PC-9 (cell line): ENCODE measurements at regions not wholly inside any gene's neighbourhood (a gene's known extent, or its start where the extent isn't known, plus 50 kb on each side); places are given as distances from the start of the nearest gene placed in this dataset.

Source experiments
- BruUV-seq: library from RNA; stranded (reverse); fragments of 400-500 nt; replicated peaks from 2 replicates; lab custom pipeline; 2021; lab: Mats Ljungman, UMichigan
- CTCF ChIA-PET: fragments of 300-600 bp; sonication (Branson Sonifier 250); formaldehyde crosslinking; loops from one replicate; lab custom pipeline; 2022; ENCODE audit warnings: antibody characterized with exemption; lab: Charles Lee
- POLR2A ChIA-PET: fragments of 300-600 bp; sonication (Branson Sonifier 250); formaldehyde crosslinking; loops from one replicate; lab custom pipeline; 2022; ENCODE audit warnings: antibody characterized with exemption; ENCODE audit not compliant: unreplicated experiment; lab: Charles Lee
- DNase-seq, 2 experiments: peaks; one replicate each; pipeline versions ENCODE4 v3.0.0 to v3.0.0-alpha.2; 2015 to 2022; ENCODE audit warnings: mixed read lengths in 1 of 2
- H2AFZ ChIP-seq: fragments of 200-600 bp; sonication (generic); 2 replicates; pipeline ENCODE4 v1.8.1; 2017; ENCODE audit warnings: antibody characterized with exemption
- H3F3A ChIP-seq: fragments of 200-600 bp; sonication (generic); 2 replicates; pipeline ENCODE4 v1.8.1; 2017; ENCODE audit warnings: antibody characterized with exemption, mild to moderate bottlenecking, low read depth; ENCODE audit not compliant: insufficient read depth
- H3K27ac ChIP-seq: fragments of 200-600 bp; sonication (generic); 2 replicates; pipeline ENCODE4 v1.6.1; 2016; ENCODE audit warnings: mixed run types
- H3K27me3 ChIP-seq: fragments of 200-600 bp; sonication (generic); 2 replicates; pipeline ENCODE4 v1.6.1; 2016; ENCODE audit warnings: low read depth, mixed run types; ENCODE audit not compliant: insufficient read depth
- H3K36me3 ChIP-seq: fragments of 200-600 bp; sonication (generic); 2 replicates; pipeline ENCODE4 v1.6.1; 2016; ENCODE audit warnings: low read depth, mixed run types
- H3K4me1 ChIP-seq: fragments of 200-600 bp; sonication (generic); replicated peaks from 2 replicates; pipeline ENCODE4 v1.6.1; 2016; ENCODE audit warnings: mixed run types; ENCODE audit not compliant: insufficient read depth
- H3K4me2 ChIP-seq: fragments of 200-600 bp; sonication (generic); 2 replicates; pipeline ENCODE4 v1.6.1; 2017; ENCODE audit warnings: mixed run types
- H3K4me3 ChIP-seq: fragments of 200-600 bp; sonication (generic); 2 replicates; pipeline ENCODE4 v1.6.1; 2016; ENCODE audit warnings: mixed run types
- H3K79me2 ChIP-seq: fragments of 200-600 bp; sonication (generic); 2 replicates; pipeline ENCODE4 v1.6.1; 2017; ENCODE audit warnings: low read depth, mixed run types
- H3K9me2 ChIP-seq: fragments of 200-600 bp; sonication (generic); 2 replicates; pipeline ENCODE4 v1.8.1; 2017; ENCODE audit warnings: mild to moderate bottlenecking; ENCODE audit not compliant: insufficient read depth
- H3K9me3 ChIP-seq: fragments of 200-600 bp; sonication (generic); 2 replicates; pipeline ENCODE4 v1.8.1; 2016; ENCODE audit warnings: low read depth; ENCODE audit not compliant: insufficient read depth
- H4K20me1 ChIP-seq: fragments of 200-600 bp; sonication (generic); 2 replicates; pipeline ENCODE4 v1.8.1; 2017; ENCODE audit not compliant: insufficient read depth
- CTCF ChIP-seq: fragments of 200-600 bp; sonication (generic); conservative IDR thresholded peaks from 2 replicates; pipeline ENCODE4 v1.6.1; 2017; ENCODE audit warnings: mixed run types, antibody characterized with exemption, mild to moderate bottlenecking, moderate library complexity
- EZH2 ChIP-seq: fragments of 200-600 bp; sonication (generic); IDR thresholded peaks from 2 replicates; pipeline ENCODE4 v1.8.0; 2017; ENCODE audit warnings: antibody characterized with exemption, low read depth
- intact Hi-C: fragments of 100-400 bp; cut with micrococcal nuclease; formaldehyde crosslinking; loops from one replicate; pipeline ENCODE4 v1.10.0; 2022; ENCODE audit not compliant: unreplicated experiment

GRCh38 chr13:100917011-100917410 is 242.4 kb upstream of the TMTC4 start:
- TF ChIP-seq CTCF (no peak), EZH2 (no peak)
- Histone ChIP-seq H3K4me1 (no peaks in the 10 kb centered on the region), H3K9me3 (no peaks in the 10 kb centered on the region), H3K27me3 (peaks cover 83% of the 10 kb centered on the region), H3K36me3 (no peaks in the 10 kb centered on the region), H3K9me2 (no peaks in the 10 kb centered on the region), H2AFZ (no peak overlapping the region), H3F3A (no peaks in the 10 kb centered on the region), H3K27ac (no peak overlapping the region), H3K4me2 (no peak overlapping the region), H3K4me3 (no peak overlapping the region), H3K79me2 (no peaks in the 10 kb centered on the region), H4K20me1 (no peaks in the 10 kb centered on the region)
- CTCF ChIA-PET: no interaction called here
- no peak for DNase-seq
- POLR2A ChIA-PET: no interaction called here
- no TSS peak for BruUV-seq
- intact Hi-C loops: no loop called here

GRCh38 chr13:100913143-100913542 is 238.5 kb upstream of the TMTC4 start:
- no peak overlapping the region for H2AFZ ChIP-seq
- no peaks in the 10 kb centered on the region for H3K9me3 ChIP-seq
- no peak overlapping the region for H3K4me3 ChIP-seq
- DNase-seq: no peak
- no peaks in the 10 kb centered on the region for H3K79me2 ChIP-seq
- H3K9me2 ChIP-seq: no peaks in the 10 kb centered on the region
- POLR2A ChIA-PET: no interaction called here
- TF ChIP-seq CTCF (no peak), EZH2 (no peak)
- no peaks in the 10 kb centered on the region for H3F3A ChIP-seq
- no peak overlapping the region for H3K4me2 ChIP-seq
- no peak overlapping the region for H3K27ac ChIP-seq
- H3K36me3 ChIP-seq: no peaks in the 10 kb centered on the region
- peaks cover 63% of the 10 kb centered on the region for H3K27me3 ChIP-seq
- H4K20me1 ChIP-seq: no peaks in the 10 kb centered on the region
- H3K4me1 ChIP-seq: no peaks in the 10 kb centered on the region
- CTCF ChIA-PET: no interaction called here
- no TSS peak for BruUV-seq
- intact Hi-C loops: no loop called here

GRCh38 chr13:100904293-100904976 is 229.8 kb upstream of the TMTC4 start:
- Histone ChIP-seq H3K4me1 (no peaks in the 10 kb centered on the region), H3K9me2 (no peaks in the 10 kb centered on the region), H3K79me2 (no peaks in the 10 kb centered on the region), H3K4me3 (no peak overlapping the region), H3K4me2 (no peak overlapping the region), H3F3A (no peaks in the 10 kb centered on the region), H3K36me3 (no peaks in the 10 kb centered on the region), H4K20me1 (no peaks in the 10 kb centered on the region), H3K27me3 (peaks cover 6% of the 10 kb centered on the region; the same call in 1 of the 2 replicates), H3K9me3 (no peaks in the 10 kb centered on the region), H3K27ac (no peak overlapping the region), H2AFZ (no peak overlapping the region)
- DNase-seq: no peak
- BruUV-seq: no TSS peak
- intact Hi-C loops: no loop called here
- ChIA-PET CTCF (no interaction called here), POLR2A (no interaction called here)
- TF ChIP-seq CTCF (no peak), EZH2 (no peak)
